DMS79 (cell line): ENCODE measurements at regions not wholly inside any gene's neighbourhood (a gene's known extent, or its start where the extent isn't known, plus 50 kb on each side); places are given as distances from the start of the nearest gene placed in this dataset.
A peak's percentile ranks its signal among the peaks of the same experiment; 100 is the strongest.

Experiments
- DNase-seq: peaks from one replicate; lab custom pipeline; 2025; lab: John Stamatoyannopoulos, UW

DNA sequence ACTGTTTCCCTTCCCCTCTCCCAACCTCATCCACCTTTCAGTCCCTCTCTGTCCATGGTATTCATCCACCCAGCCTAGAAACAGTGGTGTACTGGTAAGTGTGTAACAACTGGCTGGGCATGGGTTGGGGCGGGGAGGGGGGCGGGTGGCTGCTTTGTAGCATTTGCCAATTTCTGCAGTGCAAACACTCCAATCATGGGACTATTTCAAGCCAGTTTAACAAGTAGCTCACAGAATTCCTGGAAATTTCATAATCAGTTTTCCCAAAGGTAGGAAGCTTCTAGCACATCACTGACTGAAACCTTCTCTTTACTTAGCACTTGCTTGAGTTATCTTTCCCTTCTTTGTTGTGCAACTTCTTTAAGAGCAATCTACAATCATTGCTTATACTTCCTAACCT lies 100.8 kb upstream of the WASF3 start:
- no peak for DNase-seq

DNA sequence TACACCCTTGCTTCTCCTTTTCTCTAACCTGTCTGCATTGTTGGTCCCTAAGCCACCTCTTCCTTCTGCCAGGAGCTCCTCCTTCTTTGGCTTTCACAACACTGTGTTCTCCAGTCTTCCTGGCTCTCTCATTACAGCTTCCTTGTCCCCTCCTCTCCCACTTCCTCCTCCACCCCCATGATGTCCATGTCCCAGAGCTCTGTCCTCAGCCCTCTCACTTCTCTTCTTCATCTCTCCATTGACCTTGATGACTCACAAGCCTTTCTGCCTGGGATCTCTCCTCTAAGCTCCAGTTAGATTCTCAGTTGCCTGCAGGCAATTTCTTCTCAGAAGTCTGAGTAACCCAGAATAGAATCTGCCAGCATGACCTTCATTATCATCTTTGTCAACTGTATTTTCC lies 100.3 kb upstream of the WASF3 start:
- no peak for DNase-seq

DNA sequence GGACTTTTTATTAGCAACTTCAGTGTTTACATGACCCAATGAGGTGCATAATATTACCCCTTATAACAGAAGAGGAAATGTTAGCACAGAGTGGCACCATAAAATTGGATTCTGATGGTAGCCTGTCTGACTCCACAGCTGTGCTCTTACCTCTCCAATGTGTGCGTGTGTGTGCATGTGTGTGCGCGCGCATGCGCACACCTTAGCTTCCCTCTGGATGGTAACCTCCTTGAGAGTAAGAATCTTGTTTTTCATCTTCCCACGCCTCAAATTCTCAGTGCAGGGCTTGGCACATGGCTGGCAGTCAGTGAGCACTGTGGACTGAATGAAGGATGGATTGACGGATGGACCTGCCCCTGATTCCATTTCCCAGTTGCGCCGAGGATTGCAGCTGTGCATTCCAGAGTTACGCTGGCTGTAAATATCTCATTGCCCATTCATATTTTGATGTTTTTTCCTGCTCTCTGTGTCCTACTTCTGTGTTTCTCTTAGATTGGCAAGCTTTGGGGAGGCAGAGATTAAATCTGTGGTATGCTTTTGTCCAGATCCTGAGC lies 99.2 kb upstream of the WASF3 start:
- DNase-seq, result no peak

DNA sequence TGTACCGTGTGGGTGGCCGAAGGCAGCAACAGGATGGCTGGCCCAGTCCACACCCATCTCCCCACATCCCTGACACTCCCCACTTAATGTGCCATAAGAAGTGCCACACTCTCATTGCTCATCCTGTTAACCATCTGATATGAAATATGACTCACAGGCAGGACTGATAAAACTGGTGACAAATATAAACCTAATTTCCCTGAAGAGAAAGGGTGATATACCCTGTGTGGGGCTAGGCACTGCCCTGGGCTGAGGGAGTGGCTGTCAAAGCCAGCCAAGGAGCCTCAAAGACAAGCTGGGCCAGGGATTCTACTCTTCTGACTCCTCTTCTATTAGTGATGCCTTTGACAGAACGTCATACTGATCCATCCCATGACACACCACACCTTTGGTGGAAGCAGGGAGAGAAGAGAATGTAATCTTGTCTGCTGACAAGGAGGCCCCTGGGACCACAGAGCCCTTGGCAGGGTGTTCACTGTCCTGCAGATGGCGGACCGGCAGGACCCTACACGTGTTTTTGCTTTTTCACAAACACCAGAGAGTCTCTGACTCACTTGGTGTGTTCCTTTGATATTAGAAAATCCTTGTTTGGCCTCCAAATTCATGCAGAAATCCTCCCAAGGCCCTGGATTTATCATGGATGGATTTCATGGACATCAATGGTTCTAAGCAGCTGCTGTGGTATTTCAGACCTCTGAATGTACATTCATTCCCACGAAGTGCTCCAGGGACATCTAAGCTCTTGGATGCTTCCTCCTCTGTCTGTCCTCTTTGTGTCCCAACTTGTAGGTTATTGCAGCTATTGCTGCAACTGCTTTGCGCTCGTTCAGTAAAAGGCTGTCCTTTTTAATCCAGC lies 98.0 kb upstream of the WASF3 start:
- no peak for DNase-seq

DNA sequence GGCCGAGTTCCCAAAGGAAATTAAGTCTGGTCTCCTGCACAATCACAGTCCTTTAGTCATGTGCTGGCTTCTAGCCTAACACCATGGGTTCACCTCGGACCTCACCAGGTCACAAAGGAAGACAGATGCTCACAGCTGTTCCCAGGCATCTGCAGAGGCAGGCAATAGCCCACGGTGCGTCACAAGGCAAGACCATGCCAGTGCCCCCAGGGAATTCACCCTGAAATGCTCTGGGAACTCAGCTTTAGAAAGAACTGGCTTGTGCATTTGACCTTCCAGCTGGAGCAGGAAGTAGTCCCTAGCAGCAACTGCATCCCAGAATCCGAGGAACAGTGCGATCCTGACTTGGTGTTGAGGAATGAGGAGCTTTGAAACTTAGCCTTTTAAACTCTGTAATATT lies 96.8 kb upstream of the WASF3 start:
- no peak for DNase-seq

DNA sequence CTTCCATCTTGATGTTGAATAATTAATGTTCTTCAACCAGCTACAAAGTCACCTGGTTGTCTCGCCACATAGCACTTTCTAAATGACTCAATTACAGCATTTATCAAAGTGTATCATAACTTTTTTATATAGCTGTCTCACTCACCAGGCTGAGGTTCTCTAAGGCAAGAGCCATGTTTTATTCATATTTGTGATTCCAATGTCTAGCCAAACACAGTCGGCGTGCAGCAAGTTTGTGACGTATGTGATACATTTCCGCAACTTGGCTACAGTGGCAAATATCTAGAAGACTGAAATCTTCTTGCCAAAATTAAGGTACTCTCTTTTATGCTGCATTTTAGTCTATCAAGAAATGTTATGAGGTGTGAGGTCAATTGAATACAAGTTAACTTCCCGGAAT lies 94.2 kb upstream of the WASF3 start:
- DNase-seq, result no peak

DNA sequence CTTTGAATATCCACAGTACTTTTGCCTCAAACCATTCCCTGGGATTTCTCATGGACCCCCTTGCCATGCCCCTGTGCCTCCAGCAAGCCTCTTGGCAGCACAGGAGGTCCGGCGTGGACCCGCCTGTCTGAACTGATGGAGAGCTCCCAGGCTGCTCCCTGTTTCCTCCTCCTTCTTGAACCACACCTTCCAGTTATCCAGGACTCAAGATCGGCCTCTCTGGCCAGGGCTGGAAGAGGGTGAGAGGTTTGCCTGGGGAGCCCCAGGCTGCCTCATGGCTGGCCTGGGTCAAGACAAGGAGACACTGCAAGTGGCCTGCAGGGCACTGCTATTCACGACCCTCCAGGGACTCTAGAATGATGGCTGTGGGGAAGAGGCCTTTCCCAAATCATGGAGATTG lies 93.6 kb upstream of the WASF3 start:
- DNase-seq, result no peak

DNA sequence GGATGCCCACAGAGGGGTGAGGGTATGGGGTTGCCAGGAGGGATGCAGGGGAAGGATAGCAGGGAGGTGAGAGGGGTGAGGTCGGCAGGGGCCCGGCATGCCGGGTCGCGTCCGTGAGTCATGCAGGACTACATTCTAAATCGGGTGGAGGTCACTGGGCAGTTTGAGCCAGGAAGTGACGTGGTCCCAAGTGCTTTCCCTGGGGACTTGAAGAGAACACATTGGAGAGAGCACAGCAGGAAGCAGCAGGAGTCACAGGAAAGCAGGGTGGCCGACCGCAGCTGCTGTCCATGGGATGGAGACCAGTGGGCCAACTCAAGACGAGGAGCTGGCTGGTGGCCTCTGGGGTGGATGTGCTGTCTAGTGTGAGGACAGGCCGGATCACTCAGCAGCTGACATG lies 92.0 kb upstream of the WASF3 start:
- no peak for DNase-seq

DNA sequence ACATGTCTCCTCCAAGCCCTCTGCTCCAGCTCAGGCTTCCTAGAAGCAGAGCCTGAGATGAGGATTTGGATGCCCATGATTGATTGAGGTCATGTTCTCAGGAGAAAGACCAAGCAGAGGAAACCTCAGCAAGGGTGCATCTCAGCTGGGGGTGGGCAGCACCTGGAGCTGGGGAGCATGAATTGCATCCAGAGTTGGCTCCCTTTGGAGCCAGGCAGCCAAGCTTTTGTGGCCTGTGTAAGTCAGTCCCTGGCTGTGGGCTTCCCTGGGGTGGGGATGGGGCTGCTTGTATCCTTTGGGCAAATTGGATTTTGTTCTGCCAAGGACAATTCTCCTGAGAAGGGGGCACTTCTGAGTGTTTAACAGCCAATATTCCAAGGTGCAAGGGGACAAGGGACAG lies 91.5 kb upstream of the WASF3 start:
- DNase-seq, result no peak

DNA sequence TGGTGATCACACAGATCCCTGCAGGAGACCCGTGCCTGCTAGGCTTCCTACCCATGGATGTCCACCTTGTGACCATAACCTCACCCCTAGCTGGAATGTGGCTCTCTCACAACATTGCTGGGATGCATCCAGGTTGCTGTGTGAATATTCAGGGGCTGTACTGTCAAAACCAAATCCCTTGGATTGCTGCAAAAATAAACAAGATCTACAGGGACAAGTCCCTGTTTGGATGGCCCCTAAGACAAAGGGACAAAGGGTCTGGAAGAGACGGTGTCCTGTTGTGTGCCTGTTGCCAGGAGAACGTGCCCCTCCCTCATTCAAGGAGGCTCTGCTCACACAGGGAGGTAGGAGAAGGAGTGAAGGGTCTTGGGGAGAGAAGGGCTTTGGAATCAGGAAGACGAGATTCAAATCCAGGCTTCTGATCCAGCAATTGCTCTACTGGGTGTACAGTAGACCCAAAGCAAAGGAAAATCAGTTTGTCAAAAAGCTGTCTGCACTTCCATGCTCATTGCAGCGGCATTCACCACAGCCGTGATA lies 89.2 kb upstream of the WASF3 start:
- DNase-seq, result no peak

DNA sequence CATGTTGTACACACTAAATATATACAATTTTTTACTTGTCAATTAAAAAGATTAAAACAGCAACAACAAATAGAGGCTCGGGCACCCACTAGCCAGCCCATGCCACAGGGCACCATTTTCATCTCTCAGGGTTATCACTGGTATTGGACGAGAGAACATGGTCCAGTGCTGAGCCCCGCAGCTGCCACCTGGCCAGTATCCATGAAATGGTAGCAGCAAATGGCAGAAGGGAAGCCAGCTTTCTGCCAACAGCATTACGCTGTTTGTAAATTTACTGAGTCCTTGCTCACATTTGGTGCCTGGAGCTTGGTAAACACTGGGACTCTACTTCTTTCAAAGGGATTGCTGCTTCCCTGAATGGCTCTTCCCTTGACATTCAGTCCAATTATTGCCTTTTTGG lies 87.9 kb upstream of the WASF3 start:
- DNase-seq, result no peak

DNA sequence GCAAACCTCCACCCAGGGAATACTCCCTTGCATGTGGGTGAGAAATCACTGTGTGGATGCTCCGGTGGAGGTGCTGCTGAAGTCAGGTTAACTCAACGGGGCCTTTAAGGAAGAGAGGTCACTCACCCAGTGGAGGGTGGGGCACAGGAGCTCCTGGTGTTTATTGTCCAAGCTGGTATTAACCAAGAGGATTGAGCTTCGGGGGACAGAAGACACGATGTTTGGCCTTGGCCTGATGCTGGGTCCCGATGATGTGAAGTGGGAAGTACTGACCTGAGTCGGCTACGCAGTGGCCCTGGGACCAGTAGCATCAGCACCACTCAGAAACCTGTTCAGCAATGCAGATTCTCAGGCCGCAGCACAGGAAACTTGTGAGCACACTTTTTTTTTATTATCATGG lies 85.7 kb upstream of the WASF3 start:
- DNase-seq, result no peak

DNA sequence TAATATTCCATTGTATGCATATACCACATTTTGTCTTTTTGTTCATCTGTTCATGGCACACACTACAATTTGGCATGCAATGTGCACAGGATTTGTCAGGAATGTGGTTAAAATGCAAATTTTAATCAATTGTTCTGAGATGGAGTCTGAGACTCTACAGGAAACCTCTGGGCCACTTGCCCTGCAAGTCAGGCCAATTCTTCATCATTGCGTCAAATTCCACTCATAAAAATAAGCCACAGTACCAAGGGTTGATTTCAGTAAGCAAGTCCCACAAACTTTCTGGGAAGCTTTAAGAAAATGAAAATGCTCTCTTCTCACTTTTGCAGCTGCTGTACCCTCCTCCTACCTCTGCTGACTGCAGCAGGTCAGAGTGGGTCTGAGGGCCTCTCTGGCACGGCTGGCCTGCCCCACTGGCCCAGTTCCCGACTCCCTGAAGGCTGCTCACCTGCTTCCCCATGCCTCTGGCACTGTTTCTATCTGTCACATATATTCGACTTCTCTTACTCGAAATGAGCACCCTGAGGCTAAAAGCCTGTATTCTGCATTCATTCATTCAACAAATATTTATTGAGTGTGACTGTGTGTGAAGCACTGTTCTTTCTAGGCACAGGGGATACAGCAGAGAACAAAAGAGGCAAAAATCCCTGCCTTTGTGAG lies 83.8 kb upstream of the WASF3 start:
- DNase-seq, result no peak

DNA sequence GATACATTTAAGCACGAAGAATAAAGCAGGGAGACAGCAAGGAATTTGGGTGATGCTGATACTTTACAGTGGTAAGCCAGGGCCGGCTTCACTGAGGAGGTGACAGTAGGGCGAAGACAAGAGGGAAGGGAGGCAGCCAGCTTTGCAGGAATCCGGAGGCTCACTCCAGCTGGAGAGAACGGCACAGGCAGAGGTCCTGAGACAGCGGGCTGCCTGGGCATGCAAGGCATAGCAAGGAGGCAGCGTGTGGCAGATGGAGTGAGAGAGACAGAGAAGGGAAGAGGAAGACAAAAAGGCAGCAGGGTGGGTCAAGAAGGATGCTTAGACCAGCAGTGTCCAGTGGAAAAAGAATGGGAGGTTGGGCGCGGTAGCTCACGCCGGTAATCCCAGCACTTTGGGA lies 83.2 kb upstream of the WASF3 start:
- no peak for DNase-seq

DNA sequence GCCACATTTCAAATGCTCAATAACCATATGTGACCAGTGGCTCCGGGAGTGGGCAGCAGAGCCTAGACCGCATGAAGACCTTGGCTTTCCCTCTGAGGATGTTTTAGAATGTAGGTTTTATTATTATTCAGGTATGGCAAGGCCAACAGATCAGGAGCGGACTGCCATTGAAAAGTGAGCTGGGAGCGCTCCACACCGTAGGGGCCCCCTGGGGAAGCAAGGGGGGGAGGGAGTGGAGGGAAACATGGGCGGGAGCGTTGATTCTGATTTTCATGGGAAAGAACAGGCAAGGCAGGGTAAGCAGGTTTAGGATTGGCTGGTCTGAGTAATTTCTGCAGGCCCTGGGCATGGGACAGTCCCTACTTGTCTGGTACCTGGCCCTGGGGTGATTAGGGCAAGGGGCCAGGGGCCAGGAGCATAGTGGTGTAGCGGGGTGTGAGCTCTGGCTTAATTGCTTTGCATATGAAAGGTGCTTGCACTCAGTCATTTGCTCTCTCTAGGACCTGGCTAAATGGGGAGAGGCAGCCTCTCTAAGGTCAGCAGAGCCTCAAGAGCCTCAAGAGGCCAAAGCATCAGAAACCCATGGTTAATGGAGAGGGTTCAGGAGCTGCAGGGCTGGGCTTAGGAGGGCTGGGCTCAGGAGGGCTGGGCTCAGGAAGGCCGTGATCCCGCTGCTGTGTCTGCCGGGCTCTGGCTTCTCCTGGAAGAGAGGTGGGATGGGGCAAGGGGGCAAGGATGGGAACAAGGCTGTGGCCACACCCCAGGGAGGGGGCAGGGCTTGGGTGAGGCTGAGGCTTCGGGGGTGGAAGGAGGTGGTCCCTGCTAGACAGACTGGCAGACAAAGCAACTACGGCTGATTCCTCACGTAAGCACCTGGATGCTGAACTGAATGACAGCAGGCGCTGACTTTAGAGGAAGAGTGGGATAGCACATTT lies 82.0 kb upstream of the WASF3 start:
- no peak for DNase-seq

DNA sequence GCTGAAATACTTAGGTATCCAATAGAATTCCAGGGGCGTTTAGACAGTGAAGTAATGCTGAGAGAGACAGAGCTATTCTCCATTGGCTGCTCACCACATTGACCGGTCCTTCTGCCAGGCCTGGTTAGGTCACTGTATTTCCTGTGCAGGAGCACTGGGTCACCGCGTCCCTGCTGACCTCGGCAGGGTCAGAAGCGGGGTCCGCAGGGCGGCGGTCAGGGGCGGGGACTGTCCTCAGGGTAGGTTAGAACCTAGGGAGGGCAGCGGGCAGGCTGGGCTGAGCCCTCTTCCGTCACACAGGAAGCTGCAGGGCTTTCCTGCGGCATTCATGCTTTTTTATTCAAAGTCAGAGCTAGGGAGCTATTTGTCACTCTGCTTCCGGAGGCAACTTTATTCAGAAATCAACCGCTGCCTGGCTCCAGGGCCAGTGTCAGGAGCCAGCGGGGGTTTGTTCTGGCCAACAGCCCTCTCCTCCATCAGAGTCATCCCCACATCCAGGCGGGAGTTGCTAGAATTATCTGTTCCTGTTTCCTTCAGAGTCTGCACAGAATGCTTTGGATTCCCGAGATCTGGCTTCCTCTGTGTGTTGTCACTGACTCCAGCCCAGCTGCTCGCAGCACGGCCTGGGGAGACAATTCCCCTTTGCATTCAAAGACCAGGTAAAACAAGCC lies 81.2 kb upstream of the WASF3 start:
- DNase-seq, result no peak

DNA sequence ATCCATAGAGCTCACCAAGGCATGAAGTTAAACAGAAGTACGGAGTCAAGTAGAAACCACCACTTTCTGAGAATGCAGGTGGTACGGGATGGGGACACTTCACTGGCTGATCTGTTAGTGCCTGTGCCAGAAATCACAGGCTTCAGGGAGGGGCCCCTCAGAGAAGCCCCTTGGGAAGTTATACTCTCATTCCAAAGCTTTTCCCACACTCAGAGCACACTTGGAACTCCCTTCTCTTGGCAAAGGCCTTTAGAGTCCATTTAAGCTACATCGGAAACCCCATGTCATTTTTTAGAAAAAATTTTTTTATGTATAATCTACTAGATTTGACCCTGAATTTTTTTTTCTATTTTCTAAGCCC lies 80.7 kb upstream of the WASF3 start:
- peak; percentile 26 for DNase-seq

DNA sequence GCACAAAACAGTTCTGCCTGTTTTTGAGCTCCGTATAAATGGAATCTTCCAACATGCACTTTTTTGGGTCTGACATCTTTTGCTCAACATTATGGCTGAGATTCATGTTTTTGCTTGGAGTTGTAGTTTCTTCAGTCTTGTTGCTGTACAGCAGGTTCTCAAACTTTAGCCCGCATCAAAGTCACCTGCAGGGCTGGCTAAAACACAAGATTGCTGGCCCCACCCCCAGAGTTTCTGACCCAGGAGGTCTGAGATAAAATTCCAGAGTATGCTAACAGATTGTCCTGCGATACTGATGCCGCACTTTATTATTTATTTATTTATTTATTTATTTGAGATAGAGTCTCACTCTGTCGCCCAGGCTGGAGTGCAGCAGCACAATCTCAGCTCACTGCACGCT lies 79.8 kb upstream of the WASF3 start:
- DNase-seq, result no peak

DNA sequence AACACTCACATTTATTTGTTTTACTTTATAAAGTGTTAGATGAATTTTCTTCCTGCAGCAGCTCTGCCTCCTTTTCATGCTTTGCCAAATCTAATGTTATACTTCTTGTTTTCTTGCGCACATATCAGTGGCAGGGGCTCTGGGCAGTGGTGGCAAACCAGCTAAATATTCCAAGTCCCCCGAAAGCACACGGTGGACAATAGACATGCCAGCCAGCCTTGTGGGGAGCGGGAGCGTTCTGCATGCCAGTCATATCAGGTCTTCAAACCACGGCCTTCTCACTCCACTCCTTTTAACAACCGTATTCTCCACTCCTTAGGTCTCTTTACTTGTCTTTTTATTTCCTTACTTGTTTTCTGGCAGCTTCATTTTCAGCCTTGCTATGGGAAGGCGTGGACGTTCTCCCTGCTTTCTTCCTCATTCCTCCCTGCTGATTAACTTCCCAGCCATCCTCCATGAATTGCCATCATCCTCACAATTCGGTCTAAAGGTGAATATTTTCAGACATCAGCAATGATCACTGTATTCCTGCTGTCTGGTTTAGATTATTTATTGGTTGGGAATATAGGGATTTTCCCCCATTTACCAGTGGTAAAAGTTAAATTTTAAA lies 77.1 kb upstream of the WASF3 start:
- DNase-seq, result no peak

DNA sequence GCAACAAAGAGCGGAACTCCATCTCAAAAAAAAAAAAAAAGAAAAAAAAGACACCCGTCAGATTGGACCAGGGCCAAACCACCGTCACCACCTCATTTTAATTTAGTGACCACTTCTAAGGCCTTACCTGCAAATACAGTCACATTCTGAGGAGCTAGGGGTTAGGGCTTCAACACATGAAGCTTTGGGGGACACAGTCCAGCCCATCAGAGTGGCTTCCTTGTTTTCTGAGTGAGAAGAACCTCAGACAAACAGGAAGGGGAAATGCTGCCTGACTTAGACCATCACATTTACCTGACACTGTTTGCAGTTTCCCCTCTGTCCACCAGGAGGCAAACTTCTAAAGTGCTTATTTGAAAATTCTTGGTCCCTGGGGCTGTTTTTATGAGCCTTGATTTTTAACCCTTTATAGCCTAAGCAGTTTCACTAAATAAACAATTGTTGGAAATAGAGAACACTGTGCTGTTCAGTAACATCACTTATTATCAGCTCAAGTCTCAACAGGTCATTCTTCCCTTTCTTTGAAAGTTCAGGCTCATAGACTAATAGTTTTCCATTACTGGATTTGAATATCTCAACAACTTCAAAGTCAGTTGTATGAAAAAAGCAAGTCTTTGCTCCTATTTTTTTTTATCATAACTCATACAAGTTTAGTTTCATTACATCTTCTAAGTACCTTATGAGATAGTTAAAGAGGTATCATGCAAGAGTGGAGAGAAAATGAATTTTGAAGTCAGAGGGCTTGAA lies 74.9 kb upstream of the WASF3 start:
- DNase-seq, result no peak

DNA sequence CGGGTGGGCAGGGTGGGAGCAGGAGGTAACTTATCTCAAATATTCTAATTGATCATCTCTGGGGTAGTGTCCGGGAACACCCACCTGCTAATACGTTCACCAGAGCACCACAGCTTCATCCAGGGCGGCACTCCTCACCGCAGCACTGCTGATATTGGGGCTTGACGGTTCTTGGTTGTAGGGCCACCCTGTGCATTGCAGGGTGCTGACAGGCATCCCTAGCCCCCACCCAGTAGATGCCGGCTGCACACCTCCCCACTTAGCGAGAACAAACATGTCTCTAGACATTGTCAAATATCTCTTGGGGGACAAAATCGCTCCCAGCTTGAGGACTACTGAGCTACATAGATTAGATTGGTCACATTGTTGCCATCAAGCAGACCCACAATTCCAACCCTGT lies 73.9 kb upstream of the WASF3 start:
- no peak for DNase-seq
